Bone marrow (tissue), 2 donors: ENCODE measurements at regions not wholly inside any gene's neighbourhood (a gene's known extent, or its start where the extent isn't known, plus 50 kb on each side); places are given as distances from the start of the nearest gene placed in this dataset.

Experiments used
- DNase-seq, 2 donors: peaks; one replicate each; lab custom pipeline; 2025; lab: John Stamatoyannopoulos, UW

- DNase-seq = no peak
Observed at GRCh38 chr12:93944911-93945310, 203.5 kb upstream of the PLXNC1 start.

DNA sequence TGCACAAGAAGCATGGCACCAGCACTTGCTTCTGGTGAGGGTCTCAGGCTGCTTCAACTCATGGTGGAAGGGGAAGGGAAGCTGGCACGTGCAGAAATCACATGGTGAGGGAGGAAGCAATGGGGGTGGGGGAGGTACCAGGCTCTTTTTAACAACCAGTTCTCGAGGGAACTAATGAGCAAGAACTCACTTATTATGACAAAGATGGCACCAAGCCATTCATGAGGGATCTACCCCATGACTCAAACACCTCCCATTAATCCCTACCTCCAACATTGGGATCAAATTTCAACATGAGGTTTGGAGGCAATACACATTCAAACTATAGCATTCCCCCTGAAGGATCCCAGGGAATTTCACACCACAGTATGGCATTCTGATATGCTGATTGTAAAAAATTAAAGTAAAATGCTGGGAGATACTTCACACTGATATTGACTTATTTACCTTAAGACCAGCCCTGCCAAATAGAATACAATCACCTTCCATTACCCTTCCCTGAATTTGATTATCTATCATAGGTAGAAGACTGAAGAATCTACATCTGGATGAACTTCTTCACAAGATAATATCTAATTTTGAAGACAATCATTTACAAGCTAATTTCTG is 201.7 kb upstream of the PLXNC1 start:
- no peak for DNase-seq

DNA sequence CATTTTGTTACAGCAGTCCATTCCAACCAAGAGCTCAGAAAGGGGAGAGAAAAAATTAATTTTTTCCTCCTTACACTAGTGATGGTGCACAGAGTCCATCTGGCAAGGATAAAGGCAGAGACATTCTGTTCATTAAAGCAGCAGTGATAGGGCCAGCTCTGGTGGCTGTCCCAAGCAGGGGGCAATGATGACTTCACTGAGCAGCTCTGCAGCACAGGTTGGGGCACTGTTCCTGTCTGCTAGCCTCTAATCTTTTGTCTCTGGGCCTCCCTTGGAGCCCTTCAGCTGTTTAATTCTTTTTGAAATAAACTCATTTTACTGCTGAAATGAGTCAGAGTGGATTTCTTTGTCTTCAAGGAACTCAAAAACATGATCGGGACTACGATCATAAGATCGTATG is 200.9 kb upstream of the PLXNC1 start:
- DNase-seq = no peak

DNA sequence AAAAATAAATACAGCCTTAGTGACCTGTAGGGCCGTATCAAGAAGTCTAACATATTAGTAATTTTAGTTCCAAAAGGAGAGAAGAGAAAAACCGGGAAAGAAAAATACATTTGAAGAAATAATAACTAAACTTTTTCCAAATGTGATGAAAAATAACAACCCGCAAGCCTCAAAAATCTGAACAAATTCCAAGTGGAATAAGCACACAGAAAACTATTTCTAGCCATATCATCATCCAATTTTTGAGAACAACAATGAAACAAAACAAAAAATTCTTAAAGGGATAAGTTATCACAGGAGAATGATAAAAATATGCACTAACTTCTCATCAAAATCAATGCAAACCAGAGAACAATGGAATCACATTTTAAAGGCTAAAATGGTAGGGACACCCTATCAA is 198.1 kb upstream of the PLXNC1 start:
- DNase-seq = no peak

DNA sequence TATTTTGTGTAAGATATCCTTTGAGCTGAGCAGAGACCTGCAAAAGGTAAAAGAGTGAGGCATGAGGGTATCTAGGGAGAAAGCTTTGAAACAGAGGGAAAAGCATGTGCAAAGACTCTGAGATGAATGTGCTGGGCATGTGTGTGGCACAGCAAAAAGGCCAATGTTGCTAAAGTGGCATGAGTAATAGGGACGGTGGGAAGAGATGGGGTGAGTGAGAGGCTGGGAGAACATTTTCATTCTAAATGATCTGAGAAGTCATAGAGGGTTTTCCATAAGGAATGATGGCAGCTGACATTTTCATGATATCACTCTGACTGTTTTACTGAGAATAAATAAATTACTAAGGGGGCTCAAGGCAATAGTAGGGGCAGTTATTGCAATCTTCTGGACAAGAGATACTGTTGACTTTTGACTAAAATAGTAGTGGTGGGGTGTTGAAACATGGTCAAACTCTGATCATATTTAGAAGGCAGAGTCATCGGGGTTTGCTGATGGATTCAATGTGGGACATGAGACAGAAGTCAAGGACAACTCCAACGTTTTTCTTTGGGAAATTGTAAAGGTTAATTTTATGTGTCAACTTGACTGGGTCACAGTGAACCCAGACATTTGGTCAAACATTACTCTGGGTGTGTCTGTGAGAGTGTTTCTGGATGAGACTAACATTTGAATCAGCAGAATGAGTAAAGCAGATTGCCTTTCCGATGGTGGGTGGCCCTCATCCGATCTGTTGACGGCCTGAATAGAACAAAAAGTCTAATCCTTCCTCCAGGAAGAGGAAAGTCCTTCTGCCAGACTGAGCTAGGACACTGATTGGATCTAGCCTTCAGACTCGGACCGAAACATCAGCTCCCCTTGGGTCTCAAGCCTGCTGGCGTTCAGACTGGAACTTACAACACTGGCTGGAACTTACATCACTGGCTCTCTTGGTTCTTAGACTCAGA is 193.9 kb upstream of the PLXNC1 start:
- no peak for DNase-seq

DNA sequence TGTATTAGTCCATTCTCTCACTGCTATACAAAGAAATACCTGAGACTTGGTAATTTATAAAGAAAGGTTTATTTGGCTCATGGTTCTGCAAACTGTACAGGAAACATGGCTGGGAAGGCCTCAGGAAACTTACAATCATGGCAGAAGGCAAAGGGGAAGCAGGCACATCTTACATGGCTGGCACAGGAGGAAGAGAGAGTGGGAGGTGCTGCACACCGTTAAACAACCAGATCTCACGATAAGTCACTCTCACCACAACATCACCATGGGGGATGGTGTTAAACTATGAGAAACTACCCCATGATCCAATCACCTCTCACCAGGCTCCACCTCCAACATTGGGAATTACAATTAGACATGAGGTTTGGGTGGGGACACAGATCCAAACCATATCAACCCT is 191.8 kb upstream of the PLXNC1 start:
- no peak for DNase-seq

- no peak for DNase-seq
Observed at GRCh38 chr12:93957168-93957567, 191.2 kb upstream of the PLXNC1 start.

DNA sequence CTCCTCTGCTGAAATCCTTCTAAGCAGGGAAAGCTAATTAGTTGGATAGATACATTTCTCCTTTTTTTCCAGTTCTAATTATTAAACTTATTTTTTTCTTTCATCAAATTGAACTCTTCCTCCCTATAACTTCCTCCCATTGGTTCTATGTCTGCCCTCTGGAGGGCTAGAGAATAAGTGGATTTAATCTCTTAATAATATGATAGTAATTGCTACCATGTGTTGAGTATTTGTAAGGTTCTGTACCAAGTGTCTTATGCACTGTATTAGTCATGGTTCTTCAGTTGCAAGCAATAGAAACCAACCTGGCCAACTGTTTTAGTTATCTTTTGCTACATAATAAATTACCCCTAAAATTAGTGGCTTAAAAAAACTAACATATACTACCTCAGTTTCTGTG is 190.5 kb upstream of the PLXNC1 start:
- no peak for DNase-seq

- DNase-seq = no peak
Observed at GRCh38 chr12:93959657-93960056, 188.7 kb upstream of the PLXNC1 start.

- no peak for DNase-seq
Observed at GRCh38 chr12:93960521-93960920, 187.9 kb upstream of the PLXNC1 start.

DNA sequence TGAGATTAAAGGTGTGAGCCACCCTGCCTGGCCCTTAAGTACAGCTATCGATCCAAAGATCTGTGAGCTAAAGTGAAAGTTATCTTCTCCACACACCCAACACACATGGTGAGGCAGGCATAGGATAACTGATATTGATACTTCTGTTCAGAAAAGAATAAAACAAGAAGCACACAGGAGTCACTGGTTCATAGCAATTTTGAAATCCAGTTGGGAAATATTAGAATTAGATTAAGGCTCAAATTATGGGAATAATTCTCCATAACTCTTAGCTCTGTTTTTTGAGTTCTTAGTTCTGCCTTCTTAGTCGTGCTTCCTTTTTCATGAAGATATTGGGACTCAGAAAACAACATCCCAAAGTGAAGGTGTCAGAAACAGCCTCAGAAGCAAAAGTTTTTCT is 186.0 kb upstream of the PLXNC1 start:
- DNase-seq = no peak

- DNase-seq = no peak
Observed at GRCh38 chr12:93964936-93965335, 183.4 kb upstream of the PLXNC1 start.

GRCh38 chr12:93966516-93967133 is 181.8 kb upstream of the PLXNC1 start:
- no peak for DNase-seq

- DNase-seq = no peak
Observed at GRCh38 chr12:93967454-93967853, 180.9 kb upstream of the PLXNC1 start.

DNA sequence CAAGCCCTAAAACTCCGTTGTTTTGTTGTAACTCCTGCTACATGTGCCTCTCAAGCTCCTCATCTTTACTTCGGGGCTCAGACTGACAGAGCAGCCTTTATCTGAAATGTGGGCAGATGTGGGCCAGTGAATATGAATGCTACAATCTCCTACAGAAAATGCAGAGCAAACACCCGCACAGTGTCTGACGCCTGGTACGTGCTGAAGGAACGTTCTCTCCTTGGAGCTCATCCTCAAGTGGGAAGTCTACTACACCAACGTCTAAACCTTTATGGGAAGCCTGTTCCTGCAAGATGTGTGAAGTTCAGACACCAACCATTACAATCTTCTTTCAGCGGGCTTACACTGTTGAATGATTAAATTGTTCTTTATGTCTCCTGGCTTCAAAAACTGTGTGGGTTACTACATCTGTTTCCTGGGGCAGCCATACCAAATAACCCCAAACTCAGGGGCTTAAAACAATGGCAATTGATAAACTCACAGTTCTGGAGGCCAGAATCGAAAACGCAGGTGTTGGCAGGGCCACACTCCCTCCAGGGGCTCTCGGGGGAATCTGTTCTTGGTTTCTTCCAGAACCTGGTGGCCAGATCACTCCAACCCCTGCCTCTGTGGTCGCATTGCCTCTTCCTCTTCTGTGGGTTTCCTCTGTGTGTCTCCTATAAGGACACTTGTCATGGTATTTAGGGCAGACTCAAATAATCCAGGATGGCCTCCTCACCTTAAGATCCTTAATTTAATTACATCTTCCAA is 179.7 kb upstream of the PLXNC1 start:
- DNase-seq = peak in 1 of 2 donors; percentile 49

DNA sequence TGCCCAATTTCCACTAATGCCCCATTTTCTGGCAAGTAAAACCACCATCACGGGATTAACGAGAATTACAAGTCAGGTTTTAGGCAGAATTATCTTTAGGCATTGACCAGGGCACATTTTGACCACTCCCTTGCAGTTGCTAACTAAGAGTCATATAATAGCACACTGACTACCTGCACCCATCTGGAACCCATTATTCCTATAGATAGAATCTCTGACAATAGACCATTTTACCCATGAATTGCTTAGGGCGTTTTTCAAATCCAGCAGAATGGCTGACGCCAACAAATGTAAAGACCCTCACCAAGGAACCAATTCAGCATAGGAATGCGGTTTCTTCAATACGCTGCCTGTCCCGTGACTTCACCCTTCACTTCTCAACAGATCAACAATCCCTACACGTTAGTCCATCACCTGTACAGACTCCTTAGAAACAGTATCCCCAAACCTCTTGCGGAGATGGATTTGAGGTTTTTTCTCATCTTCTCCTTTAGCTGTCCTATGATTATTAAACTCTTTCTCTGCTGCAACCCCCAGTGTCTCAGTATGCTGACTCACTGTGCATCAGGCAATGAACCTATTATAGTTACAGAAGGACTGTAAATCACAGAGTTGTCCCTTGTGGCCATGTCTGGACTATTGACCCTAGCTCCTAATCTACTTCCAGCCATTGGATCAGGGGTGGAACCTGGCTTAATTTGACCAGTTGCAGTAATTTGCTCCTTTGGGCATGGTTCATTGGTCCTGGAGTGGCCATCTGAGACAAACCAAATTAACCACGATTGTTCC is 177.3 kb upstream of the PLXNC1 start:
- DNase-seq = no peak

DNA sequence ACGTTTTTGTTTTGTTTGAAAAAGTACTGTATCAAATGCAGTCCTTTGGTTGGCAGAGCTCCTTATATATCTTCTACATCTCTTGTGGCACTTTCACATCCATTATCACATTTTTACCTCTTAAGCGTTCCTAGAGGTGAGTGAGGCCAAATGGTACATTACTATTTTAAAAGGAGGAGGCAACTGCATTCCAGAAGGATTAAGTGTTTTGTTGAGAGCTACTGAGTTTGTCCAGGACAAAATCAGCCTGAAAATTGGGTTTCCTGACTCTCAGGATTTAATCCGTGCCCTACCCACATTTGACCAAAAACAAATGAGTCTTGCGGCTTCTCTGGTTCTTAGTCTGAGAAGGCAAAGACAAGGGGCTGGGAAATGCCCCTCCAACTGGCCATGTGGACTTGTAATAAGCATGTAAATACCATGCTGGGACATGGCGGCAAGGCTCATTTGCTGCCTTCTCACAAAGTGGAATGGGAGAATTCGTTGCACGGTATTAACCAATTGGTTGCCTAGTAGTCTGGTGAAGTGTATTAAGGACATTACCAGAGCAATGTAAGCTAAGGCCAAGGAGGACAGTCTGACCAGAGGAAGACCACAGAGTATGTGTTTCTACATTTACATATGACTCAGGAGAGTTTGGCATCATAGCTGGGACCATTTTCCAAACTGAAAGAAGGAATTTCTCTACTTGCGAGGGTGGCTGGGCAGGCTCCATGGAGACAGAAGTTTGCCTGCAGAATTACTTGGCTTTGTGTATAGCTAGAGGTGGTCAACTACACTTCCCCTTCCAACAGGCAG is 175.8 kb upstream of the PLXNC1 start:
- no peak for DNase-seq

DNA sequence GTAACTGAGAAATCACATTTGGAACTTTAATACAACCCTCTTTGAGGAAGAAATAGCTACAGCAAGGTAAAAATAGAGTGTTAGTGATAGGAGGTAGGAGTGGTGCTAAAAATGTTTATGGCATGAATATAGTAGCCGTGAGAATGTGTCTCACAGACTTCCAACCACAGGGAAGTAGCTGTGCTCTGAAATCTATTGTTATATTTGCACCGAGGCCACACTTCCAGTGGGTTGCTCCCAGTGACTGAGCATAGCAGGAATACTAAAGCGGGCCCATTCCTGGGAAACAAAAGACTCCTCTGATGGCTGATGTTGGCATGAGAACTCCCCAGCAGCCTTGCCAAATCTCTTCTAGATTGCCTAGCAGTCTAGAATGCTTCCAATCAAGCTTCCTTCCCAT is 174.1 kb upstream of the PLXNC1 start:
- DNase-seq = no peak

GRCh38 chr12:93976024-93976423 is 172.4 kb upstream of the PLXNC1 start:
- no peak for DNase-seq

DNA sequence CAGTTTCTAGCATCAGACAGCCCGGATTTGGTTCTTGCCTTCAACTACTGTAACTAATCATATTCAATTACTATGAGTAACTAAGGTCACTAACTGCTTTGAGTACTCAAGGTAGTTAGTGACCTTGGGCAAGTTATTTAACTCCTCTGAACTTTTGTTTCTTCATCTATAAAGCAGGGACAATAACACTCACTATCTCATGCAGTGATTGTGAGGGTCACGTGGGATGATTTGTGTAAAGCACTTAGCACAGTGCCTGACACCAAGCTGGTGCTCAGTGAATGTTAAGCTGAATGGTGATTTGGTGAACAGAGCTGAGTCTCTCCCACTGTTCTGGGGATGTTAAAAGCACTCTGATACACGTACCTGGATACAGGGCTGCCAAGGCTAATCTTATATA is 171.3 kb upstream of the PLXNC1 start:
- no peak for DNase-seq

DNA sequence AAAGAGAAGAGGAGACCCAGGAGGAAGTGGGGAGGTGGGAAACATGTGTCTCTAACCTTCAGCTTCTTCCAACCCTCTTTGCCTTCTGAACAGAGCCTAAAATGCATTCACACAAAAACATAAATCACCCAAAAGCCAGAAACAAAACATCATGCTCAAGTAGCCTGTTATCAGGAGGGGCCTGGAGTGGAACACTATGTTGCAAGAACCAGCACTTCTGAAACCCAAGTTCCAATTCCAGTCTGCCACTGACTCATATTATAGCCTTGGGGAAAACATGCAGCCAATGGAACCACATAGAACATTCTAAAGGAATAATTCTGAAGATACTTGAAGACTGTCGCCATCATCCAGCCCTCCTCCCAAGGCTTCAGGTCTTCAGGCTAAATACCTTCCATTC is 169.8 kb upstream of the PLXNC1 start:
- DNase-seq = no peak
